HL-60/S4 (cell line): ENCODE measurements at regions not wholly inside any gene's neighbourhood (a gene's known extent, or its start where the extent isn't known, plus 50 kb on each side); places are given as distances from the start of the nearest gene placed in this dataset.

Experiments
- in situ Hi-C: fragments of 300-500 bp; cut with MboI; formaldehyde crosslinking; loops from 2 replicates; pipeline ENCODE4 v1.14.3; 2022; ENCODE audit warnings: low sequenced_read_pairs

DNA sequence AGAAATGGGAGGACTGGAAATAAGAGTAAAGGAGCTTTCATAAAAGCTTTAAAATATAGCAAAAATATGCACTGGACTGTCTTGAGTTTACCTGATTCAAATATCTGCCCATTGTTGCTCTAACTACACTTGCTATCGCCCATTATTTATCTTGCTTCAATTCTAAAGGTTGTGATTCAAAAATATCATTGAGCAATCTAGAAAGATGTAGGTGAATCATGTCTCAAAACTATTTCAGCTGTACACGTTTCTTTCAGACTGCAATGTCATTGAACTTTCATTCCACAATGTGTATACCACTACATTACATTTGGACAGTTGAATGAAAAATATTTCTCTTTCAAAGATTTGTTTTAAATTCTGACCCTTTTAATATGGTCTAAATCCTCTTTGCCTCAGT lies 545.6 kb downstream of the BMP2 start:
- in situ Hi-C loops: no loop called here

DNA sequence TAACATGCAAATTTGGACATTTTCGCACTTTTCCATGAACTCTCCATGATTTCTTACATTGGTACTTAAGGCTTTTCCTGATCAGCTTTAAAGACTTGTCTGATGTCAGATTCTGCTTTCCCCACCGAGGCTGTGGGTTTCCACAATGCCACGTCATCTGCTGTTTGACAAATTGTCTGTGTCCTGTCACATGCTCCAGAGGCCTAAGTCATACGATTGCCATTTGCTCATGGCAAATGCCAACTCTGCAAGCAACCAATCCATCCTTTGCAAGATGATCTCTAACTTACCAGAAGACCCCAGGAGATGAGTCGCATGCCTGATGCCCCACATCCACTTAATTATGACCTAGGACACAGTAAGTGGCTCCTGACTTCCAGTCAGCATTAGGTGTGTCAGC lies 556.5 kb downstream of the BMP2 start:
- in situ Hi-C loops: no loop called here

- in situ Hi-C loops: no loop called here
Observed at GRCh38 chr20:7327810-7328209, 560.3 kb downstream of the BMP2 start.

GRCh38 chr20:7330850-7331249 lies 563.4 kb downstream of the BMP2 start:
- in situ Hi-C loops: no loop called here

DNA sequence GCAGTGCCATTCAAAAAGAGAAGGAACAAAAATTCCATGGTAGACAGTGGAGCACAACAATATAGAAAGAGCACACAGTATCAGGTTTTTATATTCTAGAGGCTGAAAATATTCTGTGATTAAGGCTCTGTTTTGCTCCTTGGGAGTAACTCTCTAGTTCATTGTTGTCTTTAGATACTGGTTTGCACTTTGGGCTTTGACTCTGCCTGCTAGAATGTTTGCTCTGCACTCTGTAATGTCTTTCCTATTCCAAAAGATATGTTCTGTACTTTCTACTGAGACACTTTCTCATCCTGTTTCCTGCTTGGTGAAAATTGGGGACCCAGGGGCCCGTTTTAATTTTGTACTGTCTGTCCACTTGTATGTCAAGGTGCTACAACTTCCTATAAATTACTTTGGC lies 564.7 kb downstream of the BMP2 start:
- in situ Hi-C loops: no loop called here

- in situ Hi-C loops: no loop called here
Observed at GRCh38 chr20:7333841-7334240, 566.4 kb downstream of the BMP2 start.

- in situ Hi-C loops: no loop called here
Observed at GRCh38 chr20:7346026-7346425, 578.5 kb downstream of the BMP2 start.

GRCh38 chr20:7346562-7346961 lies 579.1 kb downstream of the BMP2 start:
- in situ Hi-C loops: no loop called here

DNA sequence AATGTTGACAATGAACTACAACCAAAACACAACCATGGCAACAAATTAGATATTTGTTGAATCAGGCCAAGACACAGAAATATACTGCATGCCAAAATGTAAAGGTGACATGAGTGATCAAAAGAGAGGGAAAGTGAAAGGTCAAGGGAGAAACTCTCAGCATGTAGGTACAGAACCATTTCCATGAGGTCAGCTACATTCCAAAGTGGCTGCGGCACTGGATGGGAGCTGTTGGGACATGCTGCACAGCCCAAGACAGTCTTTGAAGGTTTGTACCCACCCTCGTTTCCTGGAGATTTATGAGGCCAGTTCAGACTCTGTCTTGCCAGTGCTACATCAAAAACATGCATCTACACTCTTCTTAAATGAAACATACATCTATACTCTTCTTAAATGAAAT lies 579.9 kb downstream of the BMP2 start:
- in situ Hi-C loops: no loop called here

GRCh38 chr20:7348253-7348652 lies 580.8 kb downstream of the BMP2 start:
- in situ Hi-C loops: no loop called here

DNA sequence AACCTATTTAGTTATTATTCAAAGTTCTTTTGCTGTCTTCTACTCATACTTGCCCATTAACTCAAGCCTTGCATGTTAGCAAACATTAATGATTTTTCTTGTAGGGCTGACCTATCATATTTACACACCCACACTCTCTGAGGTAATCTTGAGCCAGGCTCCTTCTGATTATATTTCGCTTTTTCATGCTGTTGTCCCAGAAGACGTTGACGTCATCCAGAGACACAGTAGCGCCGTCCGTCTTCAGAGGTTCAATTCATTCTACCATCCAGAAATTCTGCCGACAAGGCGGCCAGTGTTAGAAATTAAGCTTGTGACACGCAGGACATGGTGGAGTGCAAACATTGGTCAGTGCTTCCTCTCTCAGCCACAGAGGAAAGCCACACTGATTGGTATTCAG lies 584.7 kb downstream of the BMP2 start:
- in situ Hi-C loops: no loop called here

DNA sequence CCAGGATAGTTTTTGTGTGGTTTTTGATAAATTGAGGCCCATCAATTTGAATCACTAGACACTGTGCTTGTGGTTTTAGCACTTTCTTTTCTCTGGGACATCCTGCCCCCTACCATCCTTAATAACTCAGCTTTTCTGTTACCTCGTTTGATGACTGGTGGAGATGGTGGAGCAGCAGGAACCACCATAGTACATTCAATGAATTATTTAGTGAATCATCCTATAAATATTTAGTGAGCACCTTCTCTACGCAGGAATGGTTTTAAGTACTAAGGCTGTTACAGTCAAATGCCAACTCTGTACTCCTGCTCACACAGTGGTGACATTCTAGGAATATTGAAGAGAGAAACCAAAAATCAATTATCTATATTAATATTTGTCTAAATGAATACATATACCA lies 585.2 kb downstream of the HAO1 start:
- in situ Hi-C loops: no loop called here

DNA sequence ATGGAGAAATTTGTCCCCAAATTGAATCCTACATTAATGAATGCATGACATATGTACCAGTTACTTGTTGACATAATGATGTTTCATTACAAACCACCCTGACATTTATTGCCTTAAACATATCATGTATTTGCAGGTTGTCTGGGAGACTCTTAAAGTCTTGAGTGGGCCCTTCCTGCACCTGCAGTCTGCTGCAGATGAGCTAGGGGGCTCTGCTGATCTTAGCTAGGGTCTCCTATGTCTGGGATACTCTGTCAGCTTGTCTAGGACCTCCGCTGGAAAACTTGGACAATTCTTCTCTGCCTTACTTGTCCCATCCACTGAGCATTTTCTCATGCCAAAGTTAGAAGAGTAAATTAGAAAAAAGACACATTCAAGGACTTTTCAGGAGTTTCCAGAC lies 581.6 kb downstream of the HAO1 start:
- in situ Hi-C loops: no loop called here

DNA sequence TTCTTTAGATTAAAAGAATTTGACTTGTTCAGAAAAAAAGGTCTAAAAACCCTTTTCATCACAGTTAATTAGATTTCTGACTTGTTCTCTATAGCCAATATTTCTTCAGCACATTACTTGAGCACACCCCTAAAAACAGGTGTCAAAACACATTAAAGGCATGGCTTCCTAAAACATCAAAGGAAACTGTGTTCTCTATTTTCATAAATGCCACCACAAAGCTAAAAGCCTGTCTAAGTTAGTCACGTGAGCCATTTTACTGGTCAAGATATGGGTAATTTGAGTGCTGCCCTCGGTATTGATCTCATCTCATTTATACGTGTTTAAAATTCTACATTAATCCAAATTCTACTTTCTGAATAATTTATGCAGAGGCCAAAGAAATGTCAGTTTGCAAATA lies 580.5 kb downstream of the HAO1 start:
- in situ Hi-C loops: no loop called here

- in situ Hi-C loops: no loop called here
Observed at GRCh38 chr20:7361321-7361720, 578.9 kb downstream of the HAO1 start.

- in situ Hi-C loops: no loop called here
Observed at GRCh38 chr20:7361931-7362330, 578.3 kb downstream of the HAO1 start.

GRCh38 chr20:7362601-7363000 lies 577.7 kb downstream of the HAO1 start:
- in situ Hi-C loops: no loop called here

- in situ Hi-C loops: no loop called here
Observed at GRCh38 chr20:7366189-7366588, 574.1 kb downstream of the HAO1 start.

- in situ Hi-C loops: no loop called here
Observed at GRCh38 chr20:7371518-7372163, 568.6 kb downstream of the HAO1 start.

GRCh38 chr20:7375905-7376304 lies 564.4 kb downstream of the HAO1 start:
- in situ Hi-C loops: no loop called here

DNA sequence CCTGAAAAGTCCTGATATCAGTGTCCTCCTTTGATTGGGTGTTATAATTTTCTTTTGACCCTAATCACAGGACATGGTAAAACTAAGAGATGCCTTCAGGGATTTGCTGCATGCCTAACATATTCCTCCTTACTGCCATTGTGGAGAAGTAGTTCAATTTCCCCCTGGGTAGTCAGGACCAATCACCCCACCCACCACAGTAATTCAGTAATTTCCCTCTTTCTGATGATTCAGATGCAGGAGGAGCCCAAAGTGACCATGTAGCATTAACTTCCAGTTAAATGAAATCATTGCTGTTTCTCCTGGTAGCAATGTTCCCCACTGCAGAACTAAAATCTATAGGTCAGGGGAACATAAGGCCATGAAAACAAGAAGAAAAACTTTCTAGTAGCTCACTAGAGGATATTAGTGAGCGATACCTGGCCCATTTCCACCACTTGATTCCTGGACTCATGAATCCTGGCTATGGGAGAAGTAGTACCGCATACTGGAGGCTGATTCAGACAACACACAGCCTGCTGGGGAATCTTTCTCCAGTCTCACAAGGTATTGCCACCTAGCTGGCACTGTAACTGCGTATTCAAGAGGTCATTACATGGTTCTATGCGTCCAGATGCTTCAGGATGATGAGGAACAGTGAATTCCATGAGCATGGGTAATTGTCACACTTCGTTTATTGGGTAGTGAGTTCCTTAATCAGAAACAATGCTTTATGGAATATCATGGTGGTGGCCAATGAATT lies 561.2 kb downstream of the HAO1 start:
- in situ Hi-C loops: no loop called here

- in situ Hi-C loops: no loop called here
Observed at GRCh38 chr20:7379621-7380220, 560.5 kb downstream of the HAO1 start.
